Fibroblast of villous mesenchyme (primary cell): ENCODE measurements at regions not wholly inside any gene's neighbourhood (a gene's known extent, or its start where the extent isn't known, plus 50 kb on each side); places are given as distances from the start of the nearest gene placed in this dataset.

Source experiments
- DNase-seq: peaks from one replicate; pipeline ENCODE4 v3.0.0-alpha.2; 2010; ENCODE audit warnings: low read depth
- H3K4me3 ChIP-seq: 2 replicates; pipeline ENCODE4 v1.5.1; 2011; ENCODE audit warnings: low read depth, mild to moderate bottlenecking, low read length
- CTCF ChIP-seq: IDR thresholded peaks from 2 replicates; pipeline ENCODE4 v1.5.1; 2012; ENCODE audit warnings: low read depth, mild to moderate bottlenecking, low read length; ENCODE audit not compliant: insufficient read depth

DNA sequence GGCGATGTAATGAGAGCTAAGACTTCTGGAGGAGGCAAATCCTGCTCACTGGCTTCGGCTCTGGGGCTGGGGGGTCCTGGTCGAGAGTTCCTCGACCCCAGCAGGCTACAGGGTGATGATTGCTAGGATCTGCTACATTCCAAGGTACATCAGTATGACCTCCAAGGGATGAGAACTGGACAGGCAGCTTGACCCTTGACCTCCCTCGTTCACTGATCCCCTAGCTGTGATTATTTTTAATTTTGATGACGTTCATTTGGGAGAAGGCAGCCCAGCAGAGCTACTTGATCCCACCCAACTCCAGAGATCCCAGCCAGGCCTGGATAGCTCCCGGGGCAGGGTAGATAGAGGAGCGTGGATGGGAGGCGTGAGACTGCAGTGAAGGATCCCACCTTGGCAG, 242.3 kb downstream of the MAF start:
- no peak overlapping the region for H3K4me3 ChIP-seq
- DNase-seq = no peak
- TF ChIP-seq CTCF = no peak

DNA sequence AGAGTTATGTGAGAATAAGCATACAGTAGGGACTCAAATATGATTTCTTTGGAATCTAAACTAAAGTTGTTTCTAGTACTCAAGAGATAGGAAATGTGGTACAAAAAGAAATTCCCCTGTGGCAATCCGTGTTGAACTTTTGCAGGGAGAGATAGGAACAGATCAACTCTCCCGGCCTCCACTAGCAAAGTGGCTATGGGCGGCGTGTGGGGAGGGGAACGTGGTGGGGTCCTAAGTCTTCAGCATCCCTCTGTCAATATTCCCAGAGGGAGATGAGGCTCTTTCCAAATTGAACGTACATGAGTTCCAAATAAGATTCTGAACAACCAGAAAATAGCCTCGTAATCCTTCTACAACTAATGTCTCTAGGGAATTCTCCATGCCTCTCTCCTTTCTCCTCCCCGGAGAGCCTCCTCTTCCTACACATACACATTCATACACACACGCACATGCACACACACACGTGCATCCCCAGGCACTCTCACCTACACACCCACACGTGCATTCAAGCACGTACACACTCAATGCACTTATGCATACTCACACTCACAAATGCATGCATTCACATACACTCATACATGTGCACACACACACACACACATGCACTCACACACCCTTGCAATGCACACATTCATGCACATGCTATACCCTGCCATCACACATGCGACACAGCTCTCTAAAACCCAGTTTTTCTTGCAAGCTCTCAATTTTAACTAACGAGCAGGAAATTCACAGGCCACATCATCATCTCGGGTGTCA, 244.8 kb downstream of the MAF start:
- H3K4me3 ChIP-seq = no peak overlapping the region
- no peak for TF ChIP-seq CTCF
- no peak for DNase-seq

- no peak for DNase-seq
- TF ChIP-seq CTCF = no peak
- H3K4me3 ChIP-seq = no peak overlapping the region
These were observed 248.6 kb downstream of the MAF start for GRCh38 chr16:79351927-79352326.

DNA sequence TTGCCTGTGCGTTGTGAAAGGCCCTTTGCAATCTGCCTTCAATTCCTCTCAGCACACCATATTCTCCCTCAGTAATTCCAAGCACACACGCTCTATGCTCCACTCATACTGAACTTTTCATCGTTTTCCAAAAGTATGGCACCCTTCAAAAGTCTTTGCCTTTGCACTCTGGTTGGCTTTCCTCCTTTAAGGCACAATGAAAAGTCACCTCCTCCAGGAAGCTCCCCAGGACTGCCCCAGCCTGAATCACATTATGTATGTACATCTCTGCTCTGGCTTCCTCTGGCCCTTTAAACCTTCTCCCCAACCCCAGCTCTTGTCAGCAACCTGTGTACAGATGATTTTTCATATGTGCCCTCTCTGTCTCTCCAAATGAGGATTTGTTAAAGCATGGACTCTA, 250.7 kb downstream of the MAF start:
- no peak for TF ChIP-seq CTCF
- DNase-seq = no peak
- no peak overlapping the region for H3K4me3 ChIP-seq

- H3K4me3 ChIP-seq = no peak overlapping the region
- no peak for TF ChIP-seq CTCF
- no peak for DNase-seq
These were observed 251.8 kb downstream of the MAF start for GRCh38 chr16:79348521-79349306.

DNA sequence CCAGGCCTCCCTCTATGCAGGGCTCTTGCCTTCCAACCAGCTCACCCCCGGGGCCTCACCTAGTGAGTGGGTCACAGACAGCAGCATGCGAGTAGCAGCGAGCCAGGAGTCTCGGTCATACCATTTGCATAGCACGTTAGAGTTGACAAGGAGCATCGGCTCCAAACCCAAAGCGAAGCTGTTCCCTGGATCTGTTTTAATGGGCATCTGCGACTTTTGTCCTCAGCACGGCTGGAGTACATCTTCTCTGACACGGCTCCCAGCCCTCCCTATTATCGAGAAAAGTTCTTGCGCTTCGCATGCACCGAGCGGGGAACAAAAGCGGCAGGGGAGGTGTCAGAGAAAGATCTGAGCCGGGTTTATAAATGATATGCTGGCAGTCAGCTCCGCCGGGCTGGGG, 253.3 kb downstream of the MAF start:
- no peak for DNase-seq
- no peak for TF ChIP-seq CTCF
- H3K4me3 ChIP-seq = no peak overlapping the region
